ENCODE measurements at regions not wholly inside any gene's neighbourhood (a gene's known extent, or its start where the extent isn't known, plus 50 kb on each side); places are given as distances from the start of the nearest gene placed in this dataset.

DNA sequence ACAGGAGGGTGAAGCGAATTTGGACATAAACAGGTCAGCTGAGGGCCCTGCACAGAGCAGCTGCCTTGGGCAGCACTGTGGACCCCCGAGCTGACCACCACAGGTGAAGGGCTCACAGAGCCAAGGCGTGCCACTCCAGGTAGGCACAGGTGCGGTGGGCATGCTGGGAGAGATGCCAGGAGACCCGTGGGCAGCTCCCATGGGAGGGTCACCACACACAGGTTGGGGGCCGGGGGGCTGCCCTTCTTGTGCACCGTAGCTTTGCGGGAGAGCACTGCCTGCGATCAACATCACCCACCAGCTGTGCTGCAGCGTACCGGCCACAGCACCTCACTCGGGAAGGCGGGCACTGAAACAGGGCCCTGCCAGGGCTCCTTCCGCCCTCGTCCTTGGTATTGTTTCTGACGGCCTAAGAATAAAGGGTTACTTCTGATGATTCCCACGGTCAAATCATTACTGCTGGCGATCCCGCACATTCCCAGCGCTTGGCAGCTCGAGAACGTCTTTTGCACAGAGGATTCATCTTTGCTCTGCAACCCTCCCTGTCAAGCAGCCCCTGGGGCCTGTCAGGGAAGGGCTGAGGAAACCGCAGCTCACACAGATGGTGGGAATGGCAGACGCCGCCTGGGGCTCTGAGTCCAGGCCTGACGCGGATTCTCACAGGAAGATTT lies 181.7 kb downstream of the BANP start:
- TF ChIP-seq CTCF (conservative IDR thresholded peaks at IDR 0.05) (no peak), ZFX (IDR thresholded peaks at IDR 0.05) (no peak)
